HCT116 (cell line): ENCODE measurements at regions not wholly inside any gene's neighbourhood (a gene's known extent, or its start where the extent isn't known, plus 50 kb on each side); places are given as distances from the start of the nearest gene placed in this dataset.

ENCODE experiments used
- ATAC-seq: fragments of 200-7000 bp; cut with Tn5 transposase; 2 replicates; pipeline ENCODE4 v1.9.1; 2020; ENCODE audit warnings: mild to moderate bottlenecking, moderate library complexity
- BruUV-seq: library from RNA; stranded (reverse); fragments of 400-500 nt; replicated peaks from 2 replicates; lab custom pipeline; 2021; lab: Mats Ljungman, UMichigan
- CTCF ChIA-PET: fragments of 300-600 bp; sonication (Branson Sonifier 250); formaldehyde crosslinking; loops from one replicate; lab custom pipeline; 2021; ENCODE audit warnings: antibody characterized with exemption; lab: Charles Lee
- POLR2A ChIA-PET: fragments of 300-600, 350-600 bp; sonication (Branson Sonifier 250); formaldehyde crosslinking; loops from one replicate; lab custom pipeline; 2021; ENCODE audit warnings: antibody characterized with exemption; lab: Charles Lee
- RAD21 ChIA-PET, 2 experiments: fragments of 300-600 bp; sonication (Branson Sonifier 250); formaldehyde crosslinking; loops; one replicate each; lab custom pipeline; 2023; ENCODE audit warnings: low total read pairs in 2 of 2; ENCODE audit not compliant: uncharacterized antibody in 2 of 2, unreplicated experiment in 2 of 2, low non-redundant PET in 1 of 2; lab: Charles Lee
- DNase-seq: peaks from one replicate; pipeline ENCODE4 v3.0.0-alpha.2; 2010; ENCODE audit warnings: low read depth, low spot score
- H2AFZ ChIP-seq: fragments of 200-600 bp; shearing (Covaris generic), sonication (generic); 2 replicates; pipeline ENCODE4 v1.6.1; 2017; ENCODE audit warnings: low read depth, mixed run types, mixed read lengths, antibody characterized with exemption, low read length; ENCODE audit not compliant: poor library complexity, severe bottlenecking
- H3K27ac ChIP-seq: 2 replicates; pipeline ENCODE4 v1.5.1; 2012; ENCODE audit warnings: low read depth, low read length
- H3K27me3 ChIP-seq: fragments of 200-600 bp; sonication (generic); 2 replicates; pipeline ENCODE4 v1.6.1; 2016; ENCODE audit warnings: mixed run types, low read length, mixed read lengths; ENCODE audit not compliant: insufficient read depth
- H3K36me3 ChIP-seq, 2 experiments: fragments of 200-500 bp in 1 of 2; fragments of 200-600 bp in 1 of 2; sonication (Bioruptor generic) in 1 of 2; sonication (generic) in 1 of 2; 2 replicates each; pipeline versions ENCODE4 v1.5.1 to v1.6.1; 2014 to 2016; ENCODE audit warnings: low read length in 2 of 2, inconsistent platforms in 1 of 2, mixed read lengths in 1 of 2, mixed run types in 1 of 2; ENCODE audit not compliant: insufficient read depth in 2 of 2, control insufficient read depth in 1 of 2
- H3K4me1 ChIP-seq, 2 experiments: fragments of 200-600 bp in 1 of 2; sonication (generic) in 1 of 2; 2 replicates each; pipeline versions ENCODE4 v1.5.1 to v1.6.1; 2012 to 2017; ENCODE audit warnings: low read length in 2 of 2, inconsistent platforms in 1 of 2, mild to moderate bottlenecking in 1 of 2, mixed read lengths in 1 of 2, mixed run types in 1 of 2, moderate library complexity in 1 of 2; ENCODE audit not compliant: insufficient read depth in 2 of 2, control insufficient read depth in 1 of 2
- H3K4me2 ChIP-seq: fragments of 200-600 bp; sonication (generic); 2 replicates; pipeline ENCODE4 v1.6.1; 2017; ENCODE audit warnings: mixed run types, low read length, mixed read lengths
- H3K4me3 ChIP-seq, 2 experiments: fragments of 200-600 bp in 1 of 2; sonication (generic) in 1 of 2; replicated peaks in 1 of 2; 2 replicates each; pipeline ENCODE4 v1.5.1; 2011 to 2016; ENCODE audit warnings: low read length in 2 of 2, control low read depth in 1 of 2, low read depth in 1 of 2, mild to moderate bottlenecking in 1 of 2, mixed read lengths in 1 of 2, mixed run types in 1 of 2
- H3K79me2 ChIP-seq: fragments of 200-600 bp; sonication (generic); 2 replicates; pipeline ENCODE4 v1.6.1; 2017; ENCODE audit warnings: mild to moderate bottlenecking, mixed run types, low read length, moderate library complexity, mixed read lengths; ENCODE audit not compliant: insufficient read depth
- H3K9ac ChIP-seq: fragments of 200-600 bp; sonication (generic); 2 replicates; pipeline ENCODE4 v1.6.1; 2016; ENCODE audit warnings: low read length, mixed read lengths
- H3K9me2 ChIP-seq: fragments of 200-600 bp; sonication (generic), shearing (Covaris generic); 2 replicates; pipeline ENCODE4 v1.6.1; 2017; ENCODE audit warnings: mixed run types, mild to moderate bottlenecking, moderate library complexity; ENCODE audit not compliant: insufficient read depth
- H3K9me3 ChIP-seq, 2 experiments: fragments of 200-500 bp in 1 of 2; fragments of 200-600 bp in 1 of 2; sonication (Bioruptor generic) in 1 of 2; sonication (generic) in 1 of 2; 2 replicates each; pipeline ENCODE4 v1.6.1; 2014 to 2017; ENCODE audit warnings: low read length in 2 of 2, mixed read lengths in 2 of 2, inconsistent platforms in 1 of 2, low read depth in 1 of 2, mild to moderate bottlenecking in 1 of 2, mixed run types in 1 of 2, moderate library complexity in 1 of 2; ENCODE audit not compliant: control insufficient read depth in 1 of 2, insufficient read depth in 1 of 2
- H4K20me1 ChIP-seq: fragments of 200-600 bp; sonication (generic), shearing (Covaris generic); 2 replicates; pipeline ENCODE4 v1.6.1; 2017; ENCODE audit warnings: mixed run types, mild to moderate bottlenecking, moderate library complexity; ENCODE audit not compliant: insufficient read depth
- CBX3 ChIP-seq: IDR thresholded peaks from 2 replicates; pipeline ENCODE4 v1.6.1; 2012; ENCODE audit warnings: low read depth
- CEBPB ChIP-seq: IDR thresholded peaks from 2 replicates; pipeline ENCODE4 v1.6.1; 2012; ENCODE audit warnings: low read depth
- EGR1 ChIP-seq: IDR thresholded peaks from 2 replicates; pipeline ENCODE4 v1.6.1; 2012; ENCODE audit warnings: low read depth
- ELF1 ChIP-seq: IDR thresholded peaks from 2 replicates; pipeline ENCODE4 v1.6.1; 2012; ENCODE audit warnings: low read depth, borderline replicate concordance
- EZH2 ChIP-seq: fragments of 200-600 bp; sonication (generic); IDR thresholded peaks from 2 replicates; pipeline ENCODE4 v1.6.1; 2017; ENCODE audit warnings: antibody characterized with exemption, mixed run types
- EZH2phosphoT487 ChIP-seq: fragments of 200-600 bp; IDR thresholded peaks from 2 replicates; pipeline ENCODE4 v1.6.1; 2018; ENCODE audit warnings: antibody characterized with exemption, borderline replicate concordance
- FOSL1 ChIP-seq: IDR thresholded peaks from 2 replicates; pipeline ENCODE4 v1.6.1; 2012; ENCODE audit warnings: low read depth
- JUND ChIP-seq: IDR thresholded peaks from 2 replicates; pipeline ENCODE4 v1.6.1; 2012
- POLR2A ChIP-seq: IDR thresholded peaks from 2 replicates; pipeline ENCODE4 v1.7.0; 2011; ENCODE audit warnings: borderline replicate concordance; ENCODE audit not compliant: insufficient read depth, insufficient read length; ENCODE audit errors: extremely low read depth
- SIN3A ChIP-seq: IDR thresholded peaks from 2 replicates; pipeline ENCODE4 v1.6.1; 2012; ENCODE audit warnings: low read depth
- SP1 ChIP-seq: IDR thresholded peaks from 2 replicates; pipeline ENCODE4 v1.6.1; 2012; ENCODE audit warnings: low read depth
- SRF ChIP-seq: IDR thresholded peaks from 2 replicates; pipeline ENCODE4 v1.6.1; 2012; ENCODE audit warnings: low read depth
- TCF7L2 ChIP-seq: IDR thresholded peaks from 2 replicates; pipeline ENCODE4 v1.7.0; 2011; ENCODE audit warnings: borderline replicate concordance, inconsistent platforms; ENCODE audit not compliant: insufficient read depth, insufficient read length; ENCODE audit errors: extremely low read depth
- ZNF274 ChIP-seq: fragments of 200-500 bp; sonication (Bioruptor generic); IDR thresholded peaks from 2 replicates; pipeline ENCODE4 v1.6.1; 2014; ENCODE audit warnings: mild to moderate bottlenecking, low read depth, low read length, inconsistent platforms
- intact Hi-C: fragments of 100-400 bp; cut with micrococcal nuclease; formaldehyde crosslinking; loops from 2 replicates; pipeline ENCODE4 v1.10.0; 2022
- TF ChIP-seq, protein P1 (sequence below): IDR thresholded peaks from 2 replicates; pipeline ENCODE4 v1.6.1; 2011; ENCODE audit warnings: mild to moderate bottlenecking, low read length, moderate library complexity; ENCODE audit not compliant: insufficient replicate concordance; ENCODE audit errors: extremely low read depth
- TF ChIP-seq, protein P2 (sequence below): IDR thresholded peaks from 2 replicates; pipeline ENCODE4 v1.6.1; 2012
- TF ChIP-seq, protein P3 (sequence below), 3 experiments: fragments of 200-600 bp in 1 of 3; sonication (generic) in 1 of 3; IDR thresholded peaks in 2 of 3; conservative IDR thresholded peaks in 1 of 3; 2 replicates each; pipeline ENCODE4 v1.5.1; 2012 to 2017; ENCODE audit warnings: low read depth in 2 of 3, low read length in 2 of 3, antibody characterized with exemption in 1 of 3, borderline replicate concordance in 1 of 3, control low read depth in 1 of 3, mild to moderate bottlenecking in 1 of 3, mixed read lengths in 1 of 3, mixed run types in 1 of 3, moderate library complexity in 1 of 3; ENCODE audit not compliant: insufficient read depth in 1 of 3

DNA sequence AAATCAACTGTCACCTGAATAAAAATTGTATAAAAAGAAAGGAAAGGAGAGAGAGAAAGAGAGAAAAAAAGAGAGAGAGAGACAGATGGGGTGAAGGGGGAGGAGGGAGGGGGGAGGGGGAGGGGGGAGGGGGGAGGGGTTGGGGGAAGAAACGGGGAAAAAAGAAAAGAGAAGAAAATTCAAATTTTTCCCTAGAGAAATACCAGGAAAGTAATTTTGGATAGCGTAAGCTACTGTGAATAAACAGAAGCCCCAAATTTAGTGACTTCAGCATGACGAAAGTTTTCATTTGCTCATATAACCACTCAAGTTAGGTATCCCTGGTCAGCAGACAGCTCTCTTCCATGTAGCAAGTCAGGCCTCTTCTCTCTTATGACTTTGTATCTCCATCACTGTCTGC is 289.4 kb upstream of the MYOCD start:
- RAD21 ChIA-PET = no interaction called here
- Histone ChIP-seq H3K4me3 (no peak overlapping the region), H4K20me1 (no peaks in the 10 kb centered on the region), H3K27ac (no peak overlapping the region), H3K9me3 (no peaks in the 10 kb centered on the region), H3K4me2 (no peak overlapping the region), H3K36me3 (no peaks in the 10 kb centered on the region), H3K4me1 (no peaks in the 10 kb centered on the region), H3K9ac (no peak overlapping the region), H3K9me2 (no peaks in the 10 kb centered on the region), H3K27me3 (peaks cover 7% of the 10 kb centered on the region), H3K79me2 (no peaks in the 10 kb centered on the region), H2AFZ (no peak overlapping the region)
- DNase-seq = no peak
- CTCF ChIA-PET = interaction anchor here (1.8 kb wide), 1 partner anchor 19 kb away, joined by 4 read pairs; no protein-coding TSS in a partner anchor
- POLR2A ChIA-PET = no interaction called here
- no peak for ATAC-seq
- intact Hi-C loops = no loop called here
- no TSS peak for BruUV-seq
- no peak for TF ChIP-seq SIN3A
- no peak for TF ChIP-seq CBX3
- no peak for TF ChIP-seq SRF
- TF ChIP-seq, protein P1, sequence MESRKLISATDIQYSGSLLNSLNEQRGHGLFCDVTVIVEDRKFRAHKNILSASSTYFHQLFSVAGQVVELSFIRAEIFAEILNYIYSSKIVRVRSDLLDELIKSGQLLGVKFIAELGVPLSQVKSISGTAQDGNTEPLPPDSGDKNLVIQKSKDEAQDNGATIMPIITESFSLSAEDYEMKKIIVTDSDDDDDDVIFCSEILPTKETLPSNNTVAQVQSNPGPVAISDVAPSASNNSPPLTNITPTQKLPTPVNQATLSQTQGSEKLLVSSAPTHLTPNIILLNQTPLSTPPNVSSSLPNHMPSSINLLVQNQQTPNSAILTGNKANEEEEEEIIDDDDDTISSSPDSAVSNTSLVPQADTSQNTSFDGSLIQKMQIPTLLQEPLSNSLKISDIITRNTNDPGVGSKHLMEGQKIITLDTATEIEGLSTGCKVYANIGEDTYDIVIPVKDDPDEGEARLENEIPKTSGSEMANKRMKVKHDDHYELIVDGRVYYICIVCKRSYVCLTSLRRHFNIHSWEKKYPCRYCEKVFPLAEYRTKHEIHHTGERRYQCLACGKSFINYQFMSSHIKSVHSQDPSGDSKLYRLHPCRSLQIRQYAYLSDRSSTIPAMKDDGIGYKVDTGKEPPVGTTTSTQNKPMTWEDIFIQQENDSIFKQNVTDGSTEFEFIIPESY = no peak
- no peak for TF ChIP-seq SP1
- no peak for TF ChIP-seq EZH2
- TF ChIP-seq CEBPB = no peak
- no peak for TF ChIP-seq POLR2A
- no peak for TF ChIP-seq EGR1
- no peak for TF ChIP-seq ZNF274
- no peak for TF ChIP-seq EZH2phosphoT487
- no peak for TF ChIP-seq ELF1
- TF ChIP-seq FOSL1 = no peak
- no peak for TF ChIP-seq TCF7L2
- no peak for TF ChIP-seq JUND
- TF ChIP-seq, protein P2, sequence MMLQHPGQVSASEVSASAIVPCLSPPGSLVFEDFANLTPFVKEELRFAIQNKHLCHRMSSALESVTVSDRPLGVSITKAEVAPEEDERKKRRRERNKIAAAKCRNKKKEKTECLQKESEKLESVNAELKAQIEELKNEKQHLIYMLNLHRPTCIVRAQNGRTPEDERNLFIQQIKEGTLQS = no peak
- TF ChIP-seq, protein P3, sequence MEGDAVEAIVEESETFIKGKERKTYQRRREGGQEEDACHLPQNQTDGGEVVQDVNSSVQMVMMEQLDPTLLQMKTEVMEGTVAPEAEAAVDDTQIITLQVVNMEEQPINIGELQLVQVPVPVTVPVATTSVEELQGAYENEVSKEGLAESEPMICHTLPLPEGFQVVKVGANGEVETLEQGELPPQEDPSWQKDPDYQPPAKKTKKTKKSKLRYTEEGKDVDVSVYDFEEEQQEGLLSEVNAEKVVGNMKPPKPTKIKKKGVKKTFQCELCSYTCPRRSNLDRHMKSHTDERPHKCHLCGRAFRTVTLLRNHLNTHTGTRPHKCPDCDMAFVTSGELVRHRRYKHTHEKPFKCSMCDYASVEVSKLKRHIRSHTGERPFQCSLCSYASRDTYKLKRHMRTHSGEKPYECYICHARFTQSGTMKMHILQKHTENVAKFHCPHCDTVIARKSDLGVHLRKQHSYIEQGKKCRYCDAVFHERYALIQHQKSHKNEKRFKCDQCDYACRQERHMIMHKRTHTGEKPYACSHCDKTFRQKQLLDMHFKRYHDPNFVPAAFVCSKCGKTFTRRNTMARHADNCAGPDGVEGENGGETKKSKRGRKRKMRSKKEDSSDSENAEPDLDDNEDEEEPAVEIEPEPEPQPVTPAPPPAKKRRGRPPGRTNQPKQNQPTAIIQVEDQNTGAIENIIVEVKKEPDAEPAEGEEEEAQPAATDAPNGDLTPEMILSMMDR (IDR thresholded peaks at IDR 0.05 in 2 of 3, conservative IDR thresholded peaks at IDR 0.05 in 1 of 3; ENCODE audit: borderline replicate concordance in 1 of 3, insufficient read depth in 1 of 3, low read depth in 2 of 3, low read length in 2 of 3) = no peak
